Stimulated activated CD8-positive, alpha-beta memory T cell treated with anti-CD3 and anti-CD28 coated beads, Interleukin-2, amount 100 ng/mL, for 1 hour (primary cell): ENCODE measurements at regions not wholly inside any gene's neighbourhood (a gene's known extent, or its start where the extent isn't known, plus 50 kb on each side); places are given as distances from the start of the nearest gene placed in this dataset.
"Not testable (repeated sequence)": the region's sequence is repeated elsewhere in the genome, so short reads cannot be mapped to it uniquely, and the experiment has no call there.

Source experiments
- DNase-seq, 2 donors: peaks; one replicate each; pipeline ENCODE4 v3.0.0-alpha.2; 2020; ENCODE audit warnings: low read depth in 2 of 2

GRCh38 chr11:37336401-37336800 lies 738.4 kb upstream of the RAG2 start:
- DNase-seq: no peak

GRCh38 chr11:37333345-37333744 lies 735.3 kb upstream of the RAG2 start:
- DNase-seq: no peak

- no peak for DNase-seq
Measured at GRCh38 chr11:37323843-37324242, 725.8 kb upstream of the RAG2 start.

GRCh38 chr11:37322333-37323194 lies 724.5 kb upstream of the RAG2 start:
- no peak for DNase-seq

GRCh38 chr11:37320921-37321320 lies 722.9 kb upstream of the RAG2 start:
- DNase-seq: no peak

- DNase-seq: no peak
Measured at GRCh38 chr11:37317803-37318202, 719.8 kb upstream of the RAG2 start.

- no peak for DNase-seq
Measured at GRCh38 chr11:37313266-37313665, 715.2 kb upstream of the RAG2 start.

- DNase-seq: no peak
Measured at GRCh38 chr11:37306563-37306962, 708.5 kb upstream of the RAG2 start.

- DNase-seq: not testable (repeated sequence)
Measured at GRCh38 chr11:37301405-37301804, 703.4 kb upstream of the RAG2 start.

GRCh38 chr11:37298173-37298572 lies 700.1 kb upstream of the RAG2 start:
- DNase-seq: no peak

GRCh38 chr11:37286890-37287289 lies 688.9 kb upstream of the RAG2 start:
- DNase-seq: no peak

GRCh38 chr11:37282367-37282766 lies 684.3 kb upstream of the RAG2 start:
- no peak for DNase-seq

GRCh38 chr11:37280200-37280599 lies 682.2 kb upstream of the RAG2 start:
- no peak for DNase-seq

GRCh38 chr11:37277896-37278465 lies 679.9 kb upstream of the RAG2 start:
- no peak for DNase-seq

- no peak for DNase-seq
Measured at GRCh38 chr11:37264783-37265182, 666.7 kb upstream of the RAG2 start.

- DNase-seq: no peak
Measured at GRCh38 chr11:37264060-37264459, 666.0 kb upstream of the RAG2 start.

GRCh38 chr11:37263467-37263866 lies 665.4 kb upstream of the RAG2 start:
- DNase-seq: not testable (repeated sequence)

GRCh38 chr11:37259734-37260133 lies 661.7 kb upstream of the RAG2 start:
- DNase-seq: no peak

GRCh38 chr11:37248145-37248544 lies 650.1 kb upstream of the RAG2 start:
- no peak for DNase-seq

- DNase-seq: not testable (repeated sequence)
Measured at GRCh38 chr11:37246092-37246491, 648.1 kb upstream of the RAG2 start.

GRCh38 chr11:37230865-37231264 lies 632.8 kb upstream of the RAG2 start:
- no peak for DNase-seq

- DNase-seq: no peak
Measured at GRCh38 chr11:37223962-37224361, 625.9 kb upstream of the RAG2 start.

GRCh38 chr11:37203006-37203405 lies 605.0 kb upstream of the RAG2 start:
- no peak for DNase-seq
